Suprapubic skin (tissue), 4 donors: ENCODE measurements at regions not wholly inside any gene's neighbourhood (a gene's known extent, or its start where the extent isn't known, plus 50 kb on each side); places are given as distances from the start of the nearest gene placed in this dataset.
A peak's percentile ranks its signal among the peaks of the same experiment; 100 is the strongest.

Source experiments
- DNase-seq, 2 donors: peaks; one replicate each; pipeline ENCODE4 v3.0.0-alpha.2; 2019; ENCODE audit warnings: low spot score in 2 of 2
- H3K27ac ChIP-seq: fragments of 200-600 bp; sonication (generic); one replicate; pipeline ENCODE4 v1.5.1; 2019
- H3K27me3 ChIP-seq: fragments of 200-600 bp; sonication (generic); one replicate; pipeline ENCODE4 v1.5.1; 2019
- H3K36me3 ChIP-seq: fragments of 200-600 bp; sonication (generic); one replicate; pipeline ENCODE4 v1.5.1; 2019
- H3K4me1 ChIP-seq: fragments of 200-600 bp; sonication (generic); one replicate; pipeline ENCODE4 v1.5.1; 2019
- H3K4me3 ChIP-seq: fragments of 200-600 bp; sonication (generic); one replicate; pipeline ENCODE4 v1.5.1; 2019; ENCODE audit warnings: mild to moderate bottlenecking
- H3K9me3 ChIP-seq: fragments of 200-600 bp; sonication (generic); one replicate; pipeline ENCODE4 v1.5.1; 2019
- CTCF ChIP-seq, 2 donors: fragments of 200-600 bp in 1 of 2; fragments of 450-650 bp in 1 of 2; sonication (generic) in 1 of 2; IDR thresholded peaks; one replicate each; pipeline ENCODE4 v1.5.1; 2016 to 2019; ENCODE audit warnings: antibody characterized with exemption in 2 of 2, mild to moderate bottlenecking in 1 of 2, moderate library complexity in 1 of 2
- EP300 ChIP-seq: sonication (generic); formaldehyde crosslinking; IDR thresholded peaks from one replicate; pipeline ENCODE4 v1.6.1; 2017; ENCODE audit warnings: antibody characterized with exemption
- POLR2A ChIP-seq, 2 donors: fragments of 450-650 bp; IDR thresholded peaks; one replicate each; pipeline ENCODE4 v1.6.1; 2017; ENCODE audit warnings: antibody characterized with exemption in 2 of 2, mild to moderate bottlenecking in 2 of 2, moderate library complexity in 2 of 2
- POLR2AphosphoS5 ChIP-seq, 3 donors: sonication (generic); formaldehyde crosslinking; IDR thresholded peaks; one replicate each; pipeline ENCODE4 v1.6.1; 2017; ENCODE audit warnings: antibody characterized with exemption in 3 of 3
- WGBS: methylation state at CpG from one replicate; pipeline ENCODE4 v1.1.5; 2018; 5-methylcytosine and 5-hydroxymethylcytosine counted together

DNA sequence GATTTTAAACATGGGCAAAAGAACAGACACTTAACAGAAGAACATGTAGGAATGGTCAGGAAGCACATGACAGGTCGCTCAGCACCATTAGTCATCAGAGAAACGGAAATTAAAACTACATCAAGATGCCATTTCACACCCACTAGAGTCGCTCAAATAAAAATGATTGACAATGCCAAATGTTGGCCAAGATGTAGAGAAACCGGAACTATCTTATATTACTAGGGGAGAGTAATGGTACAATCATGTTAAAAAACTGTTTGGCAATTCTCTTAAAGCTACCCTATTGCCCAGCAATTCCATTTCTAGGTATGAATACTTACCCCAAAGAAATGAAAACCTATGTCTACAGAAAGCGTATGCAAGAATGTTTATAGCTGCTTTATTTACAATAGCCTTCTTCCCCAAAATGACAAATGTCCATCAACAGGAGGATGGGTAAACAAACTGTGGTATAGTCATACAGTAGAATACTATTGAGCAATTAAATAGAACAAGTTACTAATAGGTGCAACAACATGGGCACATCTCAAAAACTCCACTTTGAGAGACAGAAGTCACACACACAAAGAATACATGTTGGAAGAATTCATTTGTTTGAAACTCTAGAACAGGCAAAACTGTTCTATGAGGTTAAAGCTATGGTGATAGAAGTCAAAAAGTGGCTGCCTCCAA lies 92.8 kb downstream of the ETS2 start:
- no peaks in the 10 kb centered on the region for H3K9me3 ChIP-seq
- no peak overlapping the region for H3K27ac ChIP-seq

GRCh38 chr21:38897532-38898421 lies 92.0 kb downstream of the ETS2 start:
- no peaks in the 10 kb centered on the region for H3K27me3 ChIP-seq
- no peaks in the 10 kb centered on the region for H3K36me3 ChIP-seq
- TF ChIP-seq CTCF (IDR thresholded peaks at IDR 0.05) (no peak), POLR2AphosphoS5 (IDR thresholded peaks at IDR 0.05) (no peak), POLR2A (IDR thresholded peaks at IDR 0.05) (no peak), EP300 (no peak)
- H3K4me1 ChIP-seq, result peaks cover 9% of the 10 kb centered on the region
- WGBS, result 41% methylated on average over 6 of the region's 6 CpGs
- no peaks in the 10 kb centered on the region for H3K9me3 ChIP-seq
- H3K4me3 ChIP-seq, result no peak overlapping the region
- no peak overlapping the region for H3K27ac ChIP-seq
- no peak for DNase-seq

More for the DNA sequence above, 92.8 kb downstream of the ETS2 start:
- no peak overlapping the region for H3K4me3 ChIP-seq
- H3K27me3 ChIP-seq, result no peaks in the 10 kb centered on the region
- no peaks in the 10 kb centered on the region for H3K36me3 ChIP-seq
- TF ChIP-seq EP300, result no peak
- TF ChIP-seq POLR2A (IDR thresholded peaks at IDR 0.05), result no peak
- TF ChIP-seq CTCF (IDR thresholded peaks at IDR 0.05), result no peak
- no peak for TF ChIP-seq POLR2AphosphoS5 (IDR thresholded peaks at IDR 0.05)
- no peak for DNase-seq
- peaks cover 17% of the 10 kb centered on the region for H3K4me1 ChIP-seq
- WGBS, result 46% methylated on average over 5 of the region's 5 CpGs

DNA sequence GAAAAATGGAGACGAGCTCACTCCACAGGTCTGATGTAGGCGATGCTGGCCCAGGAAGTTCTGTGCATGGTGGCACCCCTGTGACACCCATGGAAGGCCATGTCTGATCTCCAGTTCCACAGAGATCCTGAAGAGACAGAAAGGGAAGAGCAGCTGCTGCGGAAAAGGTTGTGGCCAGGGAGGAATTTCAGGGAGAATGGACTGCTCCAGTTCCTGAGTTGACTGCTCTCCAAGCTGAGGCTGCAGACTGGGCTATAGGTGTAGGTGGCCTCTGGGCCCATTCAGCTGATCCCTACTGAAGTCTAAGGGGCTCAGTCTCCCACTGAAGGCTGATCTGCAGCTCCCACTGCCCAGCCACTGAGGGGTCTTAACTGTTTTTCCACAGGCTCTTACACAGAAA lies 89.2 kb downstream of the ETS2 start:
- Histone ChIP-seq H3K27ac (no peak overlapping the region), H3K4me1 (peaks cover 8% of the 10 kb centered on the region), H3K36me3 (no peaks in the 10 kb centered on the region), H3K9me3 (no peaks in the 10 kb centered on the region), H3K27me3 (no peaks in the 10 kb centered on the region), H3K4me3 (no peak overlapping the region)
- no peak for DNase-seq
- no peak for TF ChIP-seq EP300
- WGBS, result 96% methylated on average over 3 of the region's 3 CpGs

DNA sequence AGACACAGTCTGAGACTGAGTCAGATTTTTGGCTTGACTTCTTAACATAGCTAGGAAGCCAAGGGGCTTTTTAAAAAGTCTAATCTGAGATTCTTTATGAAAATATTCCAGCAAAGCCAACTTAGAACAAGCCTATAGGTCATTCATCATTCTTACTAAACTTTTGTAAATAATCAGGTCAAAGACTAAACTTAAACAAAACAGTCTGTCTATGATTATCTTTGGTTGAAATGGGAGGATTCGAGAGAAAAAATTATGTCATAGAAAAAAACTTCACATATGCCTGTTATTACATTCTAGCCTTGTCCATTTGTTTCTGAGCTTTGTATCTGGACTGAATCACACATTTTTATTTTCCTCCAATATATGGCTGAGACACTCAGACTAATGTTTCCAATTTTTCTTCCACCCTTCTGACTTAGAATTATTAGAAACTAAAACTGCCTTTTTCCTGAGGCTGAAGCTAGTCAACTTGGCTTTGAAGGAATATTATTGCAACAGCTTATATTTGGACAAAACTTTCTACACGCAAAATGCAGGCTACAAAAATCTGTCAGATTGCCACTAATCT lies 83.3 kb downstream of the ETS2 start:
- peaks cover 6% of the 10 kb centered on the region for H3K4me1 ChIP-seq
- H3K36me3 ChIP-seq, result no peaks in the 10 kb centered on the region
- TF ChIP-seq EP300 (no peak), CTCF (IDR thresholded peaks at IDR 0.05) (no peak), POLR2A (IDR thresholded peaks at IDR 0.05) (no peak), POLR2AphosphoS5 (IDR thresholded peaks at IDR 0.05) (no peak)
- WGBS, result 40% methylated on average over 2 of the region's 2 CpGs
- no peak overlapping the region for H3K4me3 ChIP-seq
- no peak for DNase-seq
- H3K27ac ChIP-seq, result peak overlapping the region; percentile 15
- no peaks in the 10 kb centered on the region for H3K27me3 ChIP-seq
- H3K9me3 ChIP-seq, result peaks cover 8% of the 10 kb centered on the region

DNA sequence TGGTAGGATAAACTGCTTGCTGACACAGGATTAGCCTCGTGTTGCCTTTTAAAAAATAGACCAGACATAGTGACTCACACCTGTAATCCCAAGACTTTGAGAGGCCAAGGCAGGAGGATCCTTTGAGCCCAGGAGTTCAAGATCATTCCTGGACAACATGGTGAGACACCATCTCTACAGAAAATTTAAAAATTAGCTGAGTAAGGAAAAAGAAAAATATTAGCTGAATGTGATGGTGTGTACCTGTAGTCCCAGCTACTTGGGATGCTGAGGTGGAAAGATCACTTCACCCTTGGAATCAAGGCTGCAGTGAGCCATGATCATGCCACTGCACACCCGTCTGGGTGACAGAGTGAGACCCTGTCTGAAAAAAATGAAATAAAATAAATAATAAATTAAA lies 82.0 kb downstream of the ETS2 start:
- no peaks in the 10 kb centered on the region for H3K27me3 ChIP-seq
- TF ChIP-seq EP300 (no peak), CTCF (IDR thresholded peaks at IDR 0.05) (no peak), POLR2AphosphoS5 (IDR thresholded peaks at IDR 0.05) (no peak), POLR2A (IDR thresholded peaks at IDR 0.05) (no peak)
- no peak overlapping the region for H3K4me3 ChIP-seq
- H3K27ac ChIP-seq, result no peak overlapping the region
- peaks cover 13% of the 10 kb centered on the region for H3K9me3 ChIP-seq
- H3K4me1 ChIP-seq, result peaks cover 6% of the 10 kb centered on the region
- WGBS, result 95% methylated on average over 2 of the region's 2 CpGs
- no peaks in the 10 kb centered on the region for H3K36me3 ChIP-seq
- no peak for DNase-seq
